Breast epithelium (tissue), 4 donors: ENCODE measurements at regions not wholly inside any gene's neighbourhood (a gene's known extent, or its start where the extent isn't known, plus 50 kb on each side); places are given as distances from the start of the nearest gene placed in this dataset.

Source experiments
- DNase-seq, 2 donors: peaks; one replicate each; pipeline ENCODE4 v3.0.0-alpha.2; 2019; ENCODE audit warnings: low spot score in 2 of 2
- H3K27ac ChIP-seq, 2 donors: fragments of 200-600 bp; sonication (generic) in 1 of 2; one replicate each; pipeline ENCODE4 v1.5.1; 2016 to 2019; ENCODE audit warnings: mild to moderate bottlenecking in 1 of 2
- H3K27me3 ChIP-seq, 2 donors: fragments of 200-600 bp; sonication (generic) in 1 of 2; one replicate each; pipeline versions ENCODE4 v1.5.1 to v1.6.0; 2017 to 2019; ENCODE audit warnings: control low read depth in 1 of 2, mild to moderate bottlenecking in 1 of 2
- H3K36me3 ChIP-seq: fragments of 200-600 bp; one replicate; pipeline ENCODE4 v1.5.1; 2019
- H3K4me1 ChIP-seq, 2 donors: fragments of 200-600 bp; sonication (generic); one replicate each; pipeline ENCODE4 v1.5.1; 2016 to 2019; ENCODE audit warnings: control low read depth in 1 of 2
- H3K4me3 ChIP-seq, 3 donors: fragments of 200-600 bp; sonication (generic); 1 replicate in 2 of 3; 2 replicates in 1 of 3; pipeline ENCODE4 v1.5.1; 2016 to 2019; ENCODE audit warnings: mild to moderate bottlenecking in 3 of 3, moderate library complexity in 2 of 3
- H3K9me3 ChIP-seq, 2 donors: fragments of 200-600 bp; sonication (generic) in 1 of 2; one replicate each; pipeline ENCODE4 v1.5.1; 2016 to 2019; ENCODE audit warnings: control low read depth in 1 of 2
- POLR2A ChIP-seq: fragments of 450-650 bp; IDR thresholded peaks from one replicate; pipeline ENCODE4 v1.6.1; 2016; ENCODE audit warnings: antibody characterized with exemption, mild to moderate bottlenecking, moderate library complexity
- POLR2AphosphoS5 ChIP-seq, 3 donors: sonication (generic); formaldehyde crosslinking; IDR thresholded peaks; one replicate each; pipeline ENCODE4 v1.6.1; 2017; ENCODE audit warnings: antibody characterized with exemption in 3 of 3
- intact Hi-C: fragments of 100-400 bp; cut with DNase I; formaldehyde crosslinking; loops from one replicate; pipeline ENCODE4 v1.15.1; 2023; ENCODE audit warnings: low total_unique reads
- TF ChIP-seq, protein P1 (sequence below), 3 donors: fragments of 450-650 bp; IDR thresholded peaks; one replicate each; pipeline ENCODE4 v1.5.1; 2016 to 2017; ENCODE audit warnings: antibody characterized with exemption in 3 of 3, mild to moderate bottlenecking in 3 of 3, moderate library complexity in 3 of 3

DNA sequence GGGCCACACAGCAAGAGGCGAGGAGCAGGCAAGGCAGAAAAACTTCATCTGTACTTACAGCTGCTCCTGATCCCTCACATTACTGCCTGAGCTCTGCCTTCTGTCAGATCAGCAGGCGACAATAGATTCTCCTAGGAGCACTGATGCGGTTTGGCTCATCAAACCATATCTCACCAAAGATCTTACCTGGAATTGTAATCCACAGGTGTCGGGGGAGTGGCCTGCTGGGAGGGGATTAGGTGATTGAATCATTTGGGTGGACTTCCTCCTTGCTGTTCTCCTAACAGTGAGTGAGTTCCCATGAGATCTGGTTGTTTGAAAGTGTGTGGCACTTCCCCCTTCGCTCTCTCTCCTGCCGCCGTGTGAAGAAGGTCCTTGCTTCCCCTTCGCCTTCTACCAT is 647.3 kb downstream of the SOCS6 start:
- intact Hi-C loops: no loop called here
- Histone ChIP-seq H3K36me3 (no peaks in the 10 kb centered on the region), H3K9me3 (no peaks in the 10 kb centered on the region), H3K4me1 (no peaks in the 10 kb centered on the region), H3K27ac (no peak overlapping the region), H3K4me3 (no peak overlapping the region), H3K27me3 (no peaks in the 10 kb centered on the region)
- TF ChIP-seq POLR2A: no peak
- no peak for TF ChIP-seq POLR2AphosphoS5 (IDR thresholded peaks at IDR 0.05)
- TF ChIP-seq, protein P1, sequence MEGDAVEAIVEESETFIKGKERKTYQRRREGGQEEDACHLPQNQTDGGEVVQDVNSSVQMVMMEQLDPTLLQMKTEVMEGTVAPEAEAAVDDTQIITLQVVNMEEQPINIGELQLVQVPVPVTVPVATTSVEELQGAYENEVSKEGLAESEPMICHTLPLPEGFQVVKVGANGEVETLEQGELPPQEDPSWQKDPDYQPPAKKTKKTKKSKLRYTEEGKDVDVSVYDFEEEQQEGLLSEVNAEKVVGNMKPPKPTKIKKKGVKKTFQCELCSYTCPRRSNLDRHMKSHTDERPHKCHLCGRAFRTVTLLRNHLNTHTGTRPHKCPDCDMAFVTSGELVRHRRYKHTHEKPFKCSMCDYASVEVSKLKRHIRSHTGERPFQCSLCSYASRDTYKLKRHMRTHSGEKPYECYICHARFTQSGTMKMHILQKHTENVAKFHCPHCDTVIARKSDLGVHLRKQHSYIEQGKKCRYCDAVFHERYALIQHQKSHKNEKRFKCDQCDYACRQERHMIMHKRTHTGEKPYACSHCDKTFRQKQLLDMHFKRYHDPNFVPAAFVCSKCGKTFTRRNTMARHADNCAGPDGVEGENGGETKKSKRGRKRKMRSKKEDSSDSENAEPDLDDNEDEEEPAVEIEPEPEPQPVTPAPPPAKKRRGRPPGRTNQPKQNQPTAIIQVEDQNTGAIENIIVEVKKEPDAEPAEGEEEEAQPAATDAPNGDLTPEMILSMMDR (IDR thresholded peaks at IDR 0.05): no peak
- no peak for DNase-seq

DNA sequence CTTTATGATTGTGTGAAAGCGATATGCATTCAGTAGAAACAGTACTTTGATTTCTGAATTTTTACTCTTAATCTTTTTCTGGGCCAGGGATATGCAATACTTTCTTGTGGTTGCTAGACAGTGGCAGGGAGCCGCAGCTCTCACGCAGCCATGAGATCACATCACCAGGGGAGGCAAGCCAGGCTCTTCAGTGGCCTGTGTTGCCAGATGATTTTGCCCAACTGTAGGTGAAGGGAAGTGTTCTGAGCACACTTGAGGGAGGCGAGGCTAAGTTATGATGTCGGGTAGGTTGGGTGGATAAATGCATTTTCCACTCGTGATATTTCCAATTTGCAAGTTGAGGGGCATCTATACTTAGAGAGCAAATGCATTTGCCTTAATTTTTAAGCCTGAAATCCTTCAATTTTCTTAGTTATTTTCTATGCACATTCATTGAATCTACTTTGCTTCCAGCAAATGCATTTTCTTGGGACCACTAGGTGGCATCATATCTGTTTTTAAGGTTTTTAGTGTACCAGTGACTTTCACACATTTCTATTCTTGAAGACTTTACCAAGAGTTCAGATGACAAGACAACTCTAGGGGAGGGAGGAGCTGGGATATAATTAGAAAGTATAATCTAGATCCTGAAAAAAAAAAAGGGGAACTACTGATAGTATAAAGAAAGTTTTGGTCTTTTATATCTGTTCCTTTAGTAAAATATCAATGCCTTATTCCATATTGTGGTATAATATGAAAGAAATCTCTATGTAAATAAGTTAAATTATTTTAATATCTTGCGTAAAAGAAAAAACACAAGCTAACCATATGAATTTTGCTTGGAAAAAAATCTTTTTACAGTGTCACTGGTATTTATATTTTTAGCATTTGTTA is 643.3 kb downstream of the SOCS6 start:
- H3K4me1 ChIP-seq: no peaks in the 10 kb centered on the region
- H3K9me3 ChIP-seq: no peaks in the 10 kb centered on the region
- no peaks in the 10 kb centered on the region for H3K27me3 ChIP-seq
- no peak for DNase-seq
- intact Hi-C loops: no loop called here
- TF ChIP-seq, protein P1 (IDR thresholded peaks at IDR 0.05): peak in 2 of 3 donors; percentile 40 to 49
- TF ChIP-seq POLR2A: no peak
- no peak overlapping the region for H3K27ac ChIP-seq
- H3K36me3 ChIP-seq: no peaks in the 10 kb centered on the region
- no peak overlapping the region for H3K4me3 ChIP-seq

DNA sequence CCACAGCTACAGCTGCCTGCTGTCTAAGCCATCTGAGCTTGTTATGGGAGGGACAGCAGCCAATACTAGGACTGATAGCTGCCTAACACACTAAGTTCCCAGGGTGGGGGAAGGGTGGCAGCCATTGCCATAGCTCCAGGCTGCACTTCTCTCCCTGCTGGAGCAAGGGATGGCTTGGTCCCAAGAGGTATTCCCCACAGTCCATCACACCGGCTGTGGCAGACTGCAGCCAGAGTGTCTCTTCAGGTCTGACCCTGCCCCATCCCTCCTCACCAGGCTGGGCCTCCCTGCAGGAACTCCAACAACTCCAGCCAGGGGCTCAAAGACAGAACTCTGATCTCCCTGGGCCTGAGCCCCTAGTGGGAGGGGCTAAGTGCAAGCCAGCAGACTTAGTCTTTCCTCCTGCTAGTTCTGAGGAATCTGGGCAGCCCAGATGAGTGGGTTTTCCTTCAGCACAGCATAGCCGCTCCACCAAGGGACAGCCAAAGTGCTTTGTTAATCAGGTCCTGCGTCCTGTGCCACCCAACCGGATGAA is 632.1 kb downstream of the SOCS6 start:
- Histone ChIP-seq H3K4me3 (no peak overlapping the region), H3K27ac (no peak overlapping the region), H3K4me1 (no peaks in the 10 kb centered on the region), H3K27me3 (no peaks in the 10 kb centered on the region), H3K9me3 (peaks cover 3 to 5% of the 10 kb centered on the region in 2 donors), H3K36me3 (no peaks in the 10 kb centered on the region)
- intact Hi-C loops: no loop called here
- TF ChIP-seq, protein P1 (IDR thresholded peaks at IDR 0.05): no peak
- no peak for TF ChIP-seq POLR2AphosphoS5 (IDR thresholded peaks at IDR 0.05)
- no peak for TF ChIP-seq POLR2A
- no peak for DNase-seq

DNA sequence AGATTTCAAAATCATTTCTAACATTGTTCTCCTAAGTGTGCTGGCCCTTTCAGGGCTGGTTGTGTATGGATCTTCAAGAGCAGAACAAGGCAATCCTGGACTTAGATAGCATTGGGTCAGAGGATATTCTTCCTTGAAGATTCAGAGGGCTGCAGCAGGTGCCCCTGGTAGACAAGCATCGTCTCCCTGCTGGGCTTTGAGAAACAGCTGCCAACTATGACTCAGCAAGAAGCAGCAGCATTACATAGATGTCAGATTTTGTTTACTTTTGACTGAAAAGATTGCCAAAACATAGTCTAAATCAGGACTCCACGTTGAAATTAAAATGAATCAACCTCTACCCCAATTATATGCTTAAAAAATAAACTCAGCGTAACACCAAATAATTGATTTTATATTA is 618.8 kb downstream of the SOCS6 start:
- H3K36me3 ChIP-seq: no peaks in the 10 kb centered on the region
- H3K27ac ChIP-seq: no peak overlapping the region
- intact Hi-C loops: no loop called here
- H3K27me3 ChIP-seq: no peaks in the 10 kb centered on the region
- DNase-seq: no peak
- TF ChIP-seq, protein P1 (IDR thresholded peaks at IDR 0.05): no peak
- TF ChIP-seq POLR2AphosphoS5 (IDR thresholded peaks at IDR 0.05) (no peak), POLR2A (no peak)
- H3K4me3 ChIP-seq: no peak overlapping the region
- no peaks in the 10 kb centered on the region for H3K4me1 ChIP-seq
- peaks cover 0 to 9% of the 10 kb centered on the region in 2 donors for H3K9me3 ChIP-seq

DNA sequence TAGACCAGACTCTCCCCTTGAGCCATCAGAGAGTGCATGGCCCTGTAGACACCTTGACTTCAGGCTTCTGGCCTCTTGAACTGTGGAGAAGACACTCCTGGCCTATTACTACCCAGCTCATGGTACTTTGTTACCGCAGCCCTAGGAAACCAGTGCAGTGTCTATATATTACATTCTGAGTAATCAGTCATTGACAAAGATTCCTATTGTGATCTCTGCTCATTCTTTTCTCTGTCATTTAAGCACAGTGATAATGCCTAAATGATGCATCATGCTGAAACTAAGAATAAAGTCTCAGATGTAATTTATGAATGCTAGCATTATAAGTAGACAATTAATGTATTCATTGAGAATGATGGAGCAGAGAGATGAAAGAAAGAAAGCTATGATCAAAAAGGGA is 603.5 kb downstream of the SOCS6 start:
- intact Hi-C loops: no loop called here
- no peaks in the 10 kb centered on the region for H3K27me3 ChIP-seq
- H3K36me3 ChIP-seq: no peaks in the 10 kb centered on the region
- H3K9me3 ChIP-seq: no peaks in the 10 kb centered on the region
- H3K4me3 ChIP-seq: no peak overlapping the region
- TF ChIP-seq POLR2A: no peak
- TF ChIP-seq, protein P1 (IDR thresholded peaks at IDR 0.05): no peak
- TF ChIP-seq POLR2AphosphoS5 (IDR thresholded peaks at IDR 0.05): no peak
- H3K27ac ChIP-seq: no peak overlapping the region
- no peak for DNase-seq
- H3K4me1 ChIP-seq: no peaks in the 10 kb centered on the region
